Caco-2 (cell line): ENCODE measurements at regions not wholly inside any gene's neighbourhood (a gene's known extent, or its start where the extent isn't known, plus 50 kb on each side); places are given as distances from the start of the nearest gene placed in this dataset.

ENCODE experiments used
- BruUV-seq: library from RNA; stranded (reverse); fragments of 400-500 nt; replicated peaks from 2 replicates; lab custom pipeline; 2021; lab: Mats Ljungman, UMichigan
- CTCF ChIA-PET: fragments of 300-600 bp; sonication (Branson Sonifier 250); formaldehyde crosslinking; loops from one replicate; lab custom pipeline; 2022; ENCODE audit warnings: antibody characterized with exemption; lab: Charles Lee
- POLR2A ChIA-PET: fragments of 300-600 bp; sonication (Branson Sonifier 250); formaldehyde crosslinking; loops from one replicate; lab custom pipeline; 2022; ENCODE audit warnings: antibody characterized with exemption; lab: Charles Lee
- DNase-seq, 2 experiments: peaks; one replicate each; pipeline versions ENCODE4 v3.0.0 to v3.0.0-alpha.2; 2020 to 2022
- H3K27me3 ChIP-seq: replicated peaks from 2 replicates; pipeline ENCODE4 v1.6.0; 2011; ENCODE audit warnings: low read length; ENCODE audit not compliant: control insufficient read depth, insufficient read depth
- H3K36me3 ChIP-seq: 2 replicates; pipeline ENCODE4 v1.5.1; 2011; ENCODE audit warnings: low read length; ENCODE audit not compliant: control insufficient read depth, insufficient read depth
- H3K4me1 ChIP-seq: fragments of 250-450 bp; sonication (Bioruptor Pico); 2 replicates; pipeline ENCODE4 v1.5.1; 2020; ENCODE audit warnings: mild to moderate bottlenecking
- H3K4me3 ChIP-seq: 2 replicates; pipeline ENCODE4 v1.5.1; 2011; ENCODE audit warnings: low read depth, mild to moderate bottlenecking, control low read depth, low read length
- H3K9me3 ChIP-seq: fragments of 250-450 bp; sonication (Bioruptor Pico); 2 replicates; pipeline ENCODE4 v1.5.1; 2020; ENCODE audit warnings: mild to moderate bottlenecking, moderate library complexity
- H3K27ac Mint-ChIP-seq: one replicate; pipeline ENCODE4 v1.8.0; 2022; ENCODE audit warnings: mixed read lengths; ENCODE audit not compliant: unreplicated experiment
- H3K27me3 Mint-ChIP-seq: one replicate; pipeline ENCODE4 v1.8.0; 2022; ENCODE audit warnings: mixed read lengths; ENCODE audit not compliant: insufficient read depth, unreplicated experiment
- H3K36me3 Mint-ChIP-seq: one replicate; pipeline ENCODE4 v1.8.0; 2022; ENCODE audit warnings: mild to moderate bottlenecking, mixed read lengths; ENCODE audit not compliant: insufficient read depth, unreplicated experiment
- H3K4me1 Mint-ChIP-seq: one replicate; pipeline ENCODE4 v1.8.0; 2022; ENCODE audit warnings: low read depth, mixed read lengths; ENCODE audit not compliant: unreplicated experiment
- H3K4me3 Mint-ChIP-seq: one replicate; pipeline ENCODE4 v1.8.0; 2022; ENCODE audit warnings: mild to moderate bottlenecking, moderate library complexity, mixed read lengths; ENCODE audit not compliant: unreplicated experiment
- H3K9me3 Mint-ChIP-seq: one replicate; pipeline ENCODE4 v1.8.0; 2022; ENCODE audit warnings: mixed read lengths; ENCODE audit not compliant: unreplicated experiment
- intact Hi-C: fragments of 100-400 bp; cut with micrococcal nuclease; formaldehyde crosslinking; loops from one replicate; pipeline ENCODE4 v1.10.0; 2022; ENCODE audit not compliant: unreplicated experiment
- TF ChIP-seq, protein P1 (sequence below), 2 experiments: fragments of 200-600 bp in 1 of 2; IDR thresholded peaks; 1 replicate in 1 of 2; 2 replicates in 1 of 2; pipeline versions ENCODE4 v1.5.1 to v1.8.0; 2011 to 2022; ENCODE audit warnings: antibody characterized with exemption in 1 of 2, control low read depth in 1 of 2, inconsistent platforms in 1 of 2, low read depth in 1 of 2, low read length in 1 of 2, mild to moderate bottlenecking in 1 of 2, moderate library complexity in 1 of 2; ENCODE audit not compliant: insufficient read depth in 1 of 2, severe bottlenecking in 1 of 2, unreplicated experiment in 1 of 2

DNA sequence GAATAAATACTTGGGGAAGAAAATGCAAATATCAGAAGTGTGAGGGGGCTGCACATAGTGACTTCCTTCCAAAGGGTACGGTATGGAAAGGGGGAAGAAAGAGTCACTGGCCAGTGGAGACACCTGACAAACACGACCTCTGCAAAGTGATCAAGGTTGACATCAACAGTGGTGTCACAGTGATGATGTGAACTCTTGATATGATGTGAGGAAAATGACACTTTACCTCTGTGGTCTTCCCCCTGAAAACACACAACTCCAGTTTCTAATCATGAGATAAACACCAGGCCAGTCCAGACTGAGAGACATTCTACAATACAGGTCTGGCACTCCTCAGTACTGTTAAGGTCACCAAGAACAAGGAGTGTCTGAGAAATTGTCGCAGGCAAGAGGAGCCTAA, 169.7 kb downstream of the BUB3 start:
- Histone ChIP-seq H3K4me3 (no peak overlapping the region), H3K4me1 (no peaks in the 10 kb centered on the region), H3K9me3 (no peaks in the 10 kb centered on the region), H3K27me3 (no peaks in the 10 kb centered on the region), H3K36me3 (no peaks in the 10 kb centered on the region)
- no peak overlapping the region for H3K4me3 Mint-ChIP-seq
- H3K9me3 Mint-ChIP-seq, result no peaks in the 10 kb centered on the region
- ChIA-PET CTCF (no interaction called here), POLR2A (no interaction called here)
- no peaks in the 10 kb centered on the region for H3K4me1 Mint-ChIP-seq
- H3K27ac Mint-ChIP-seq, result no peak overlapping the region
- no TSS peak for BruUV-seq
- H3K27me3 Mint-ChIP-seq, result no peaks in the 10 kb centered on the region
- TF ChIP-seq, protein P1, sequence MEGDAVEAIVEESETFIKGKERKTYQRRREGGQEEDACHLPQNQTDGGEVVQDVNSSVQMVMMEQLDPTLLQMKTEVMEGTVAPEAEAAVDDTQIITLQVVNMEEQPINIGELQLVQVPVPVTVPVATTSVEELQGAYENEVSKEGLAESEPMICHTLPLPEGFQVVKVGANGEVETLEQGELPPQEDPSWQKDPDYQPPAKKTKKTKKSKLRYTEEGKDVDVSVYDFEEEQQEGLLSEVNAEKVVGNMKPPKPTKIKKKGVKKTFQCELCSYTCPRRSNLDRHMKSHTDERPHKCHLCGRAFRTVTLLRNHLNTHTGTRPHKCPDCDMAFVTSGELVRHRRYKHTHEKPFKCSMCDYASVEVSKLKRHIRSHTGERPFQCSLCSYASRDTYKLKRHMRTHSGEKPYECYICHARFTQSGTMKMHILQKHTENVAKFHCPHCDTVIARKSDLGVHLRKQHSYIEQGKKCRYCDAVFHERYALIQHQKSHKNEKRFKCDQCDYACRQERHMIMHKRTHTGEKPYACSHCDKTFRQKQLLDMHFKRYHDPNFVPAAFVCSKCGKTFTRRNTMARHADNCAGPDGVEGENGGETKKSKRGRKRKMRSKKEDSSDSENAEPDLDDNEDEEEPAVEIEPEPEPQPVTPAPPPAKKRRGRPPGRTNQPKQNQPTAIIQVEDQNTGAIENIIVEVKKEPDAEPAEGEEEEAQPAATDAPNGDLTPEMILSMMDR (IDR thresholded peaks at IDR 0.05; ENCODE audit: insufficient read depth in 1 of 2, low read depth in 1 of 2, low read length in 1 of 2, severe bottlenecking in 1 of 2, unreplicated experiment in 1 of 2), result no peak
- DNase-seq, result no peak
- H3K36me3 Mint-ChIP-seq, result no peaks in the 10 kb centered on the region
- intact Hi-C loops, result no loop called here

DNA sequence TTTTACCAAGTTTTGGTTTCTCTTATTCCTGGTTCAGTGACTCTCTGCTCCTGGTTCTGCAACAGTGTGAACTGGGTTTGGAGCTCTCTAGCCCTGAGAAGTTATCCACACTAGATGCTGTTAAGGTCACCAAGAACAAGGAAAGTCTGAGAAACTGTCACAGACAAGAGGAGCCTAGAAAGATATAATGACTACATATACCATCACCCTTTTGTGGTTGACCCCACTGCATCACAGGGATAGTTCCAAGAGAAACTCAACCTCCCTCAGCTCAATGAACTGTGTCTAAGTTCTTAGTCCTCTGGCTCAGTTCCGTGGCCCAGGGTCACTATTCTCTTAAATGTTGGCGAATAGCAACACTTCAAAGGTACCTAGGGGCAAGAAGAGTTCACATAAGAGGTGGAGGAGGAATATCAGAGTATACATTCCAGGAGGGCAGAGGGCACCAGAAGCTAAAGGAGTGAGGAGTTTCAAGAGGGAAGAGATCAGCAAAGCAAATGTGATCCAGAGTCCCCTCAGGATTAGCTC, 171.5 kb downstream of the BUB3 start:
- Mint-ChIP-seq H3K36me3 (no peaks in the 10 kb centered on the region), H3K4me1 (no peaks in the 10 kb centered on the region), H3K9me3 (no peaks in the 10 kb centered on the region), H3K4me3 (no peak overlapping the region), H3K27ac (no peak overlapping the region), H3K27me3 (no peaks in the 10 kb centered on the region)
- POLR2A ChIA-PET, result no interaction called here
- no peaks in the 10 kb centered on the region for H3K9me3 ChIP-seq
- no peaks in the 10 kb centered on the region for H3K4me1 ChIP-seq
- intact Hi-C loops, result no loop called here
- H3K4me3 ChIP-seq, result no peak overlapping the region
- H3K36me3 ChIP-seq, result no peaks in the 10 kb centered on the region
- CTCF ChIA-PET, result no interaction called here
- BruUV-seq, result no TSS peak
- TF ChIP-seq, protein P1 (IDR thresholded peaks at IDR 0.05; ENCODE audit: insufficient read depth in 1 of 2, low read depth in 1 of 2, low read length in 1 of 2, severe bottlenecking in 1 of 2, unreplicated experiment in 1 of 2), result no peak
- no peak for DNase-seq
- H3K27me3 ChIP-seq, result no peaks in the 10 kb centered on the region

DNA sequence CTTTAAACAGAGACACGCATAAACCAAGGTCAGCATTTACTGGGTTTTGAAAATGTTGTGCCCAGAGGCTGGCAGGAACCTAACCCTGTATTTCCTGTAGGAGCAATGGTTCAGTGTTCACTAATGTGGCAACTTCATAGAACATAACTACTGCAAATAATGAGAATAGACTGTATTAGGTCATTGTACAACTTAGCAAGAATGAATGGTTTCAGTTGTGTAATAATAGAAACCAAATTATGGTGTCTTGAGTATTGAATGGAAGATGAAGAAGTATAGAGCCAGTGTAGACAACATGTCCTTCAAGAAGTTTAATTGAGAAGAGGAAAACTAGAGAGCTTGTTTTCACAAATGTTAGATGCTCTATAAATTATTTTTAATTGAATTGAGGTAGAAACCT, 172.5 kb downstream of the BUB3 start:
- no peaks in the 10 kb centered on the region for H3K4me1 ChIP-seq

More for the DNA sequence above, 172.5 kb downstream of the BUB3 start:
- H3K27me3 Mint-ChIP-seq, result no peaks in the 10 kb centered on the region
- intact Hi-C loops, result no loop called here
- Histone ChIP-seq H3K27me3 (no peaks in the 10 kb centered on the region), H3K9me3 (no peaks in the 10 kb centered on the region), H3K36me3 (no peaks in the 10 kb centered on the region), H3K4me3 (no peak overlapping the region)
- H3K27ac Mint-ChIP-seq, result no peak overlapping the region
- POLR2A ChIA-PET, result no interaction called here
- H3K36me3 Mint-ChIP-seq, result no peaks in the 10 kb centered on the region
- CTCF ChIA-PET, result no interaction called here
- H3K4me1 Mint-ChIP-seq, result no peaks in the 10 kb centered on the region
- BruUV-seq, result no TSS peak
- TF ChIP-seq, protein P1 (IDR thresholded peaks at IDR 0.05; ENCODE audit: insufficient read depth in 1 of 2, low read depth in 1 of 2, low read length in 1 of 2, severe bottlenecking in 1 of 2, unreplicated experiment in 1 of 2), result no peak
- no peak overlapping the region for H3K4me3 Mint-ChIP-seq
- H3K9me3 Mint-ChIP-seq, result no peaks in the 10 kb centered on the region
- no peak for DNase-seq
